Neuronal stem cell (in vitro differentiated cells): ENCODE measurements at regions not wholly inside any gene's neighbourhood (a gene's known extent, or its start where the extent isn't known, plus 50 kb on each side); places are given as distances from the start of the nearest gene placed in this dataset.

Experiments
- DNase-seq: peaks from one replicate; pipeline ENCODE4 v3.0.0-alpha.2; 2013; ENCODE audit warnings: low spot score
- H2AFZ ChIP-seq: one replicate; pipeline ENCODE4 v1.6.1; 2013; ENCODE audit warnings: mild to moderate bottlenecking, low read length, inconsistent platforms
- H2AK5ac ChIP-seq: 2 replicates; pipeline ENCODE4 v1.6.1; 2013; ENCODE audit warnings: low read depth, mild to moderate bottlenecking, inconsistent platforms, low read length, moderate library complexity, mixed read lengths
- H2BK120ac ChIP-seq: 2 replicates; pipeline ENCODE4 v1.6.1; 2013; ENCODE audit warnings: low read depth, mild to moderate bottlenecking, inconsistent platforms, low read length, moderate library complexity, mixed read lengths
- H2BK12ac ChIP-seq: one replicate; pipeline ENCODE4 v1.6.1; 2013; ENCODE audit warnings: low read length, inconsistent platforms
- H2BK15ac ChIP-seq: 2 replicates; pipeline ENCODE4 v1.6.1; 2013; ENCODE audit warnings: mild to moderate bottlenecking, low read length, inconsistent platforms, mixed read lengths
- H2BK5ac ChIP-seq: one replicate; pipeline ENCODE4 v1.6.1; 2013; ENCODE audit warnings: inconsistent platforms, mild to moderate bottlenecking, low read length, moderate library complexity
- H3K14ac ChIP-seq: one replicate; pipeline ENCODE4 v1.6.1; 2013; ENCODE audit warnings: low read length, inconsistent platforms
- H3K18ac ChIP-seq: 2 replicates; pipeline ENCODE4 v1.6.1; 2013; ENCODE audit warnings: low read length, inconsistent platforms
- H3K23ac ChIP-seq: 2 replicates; pipeline ENCODE4 v1.6.1; 2013; ENCODE audit warnings: low read depth, mild to moderate bottlenecking, mixed read lengths, low read length, inconsistent platforms; ENCODE audit not compliant: poor library complexity
- H3K27ac ChIP-seq: replicated peaks from 3 replicates; pipeline ENCODE4 v1.5.1; 2013; ENCODE audit warnings: low read length, inconsistent platforms
- H3K27me3 ChIP-seq, 3 experiments: 2 replicates each; pipeline ENCODE4 v1.6.1; 2013; ENCODE audit warnings: low read length in 3 of 3, mild to moderate bottlenecking in 2 of 3, inconsistent platforms in 1 of 3, low read depth in 1 of 3, mixed read lengths in 1 of 3, moderate library complexity in 1 of 3; ENCODE audit not compliant: control insufficient read depth in 3 of 3, insufficient read depth in 3 of 3
- H3K36me3 ChIP-seq, 2 donors: replicated peaks in 1 of 2; 2 replicates each; pipeline ENCODE4 v1.6.1; 2013; ENCODE audit warnings: low read length in 2 of 2; ENCODE audit not compliant: control insufficient read depth in 2 of 2, insufficient read depth in 2 of 2
- H3K4ac ChIP-seq: 2 replicates; pipeline ENCODE4 v1.6.1; 2013; ENCODE audit warnings: inconsistent platforms, mild to moderate bottlenecking, low read length, moderate library complexity
- H3K4me1 ChIP-seq, 2 donors: 1 replicate in 1 of 2; 2 replicates in 1 of 2; pipeline ENCODE4 v1.6.1; 2013; ENCODE audit warnings: low read length in 2 of 2, low read depth in 1 of 2; ENCODE audit not compliant: control insufficient read depth in 2 of 2, insufficient read depth in 1 of 2
- H3K4me2 ChIP-seq: one replicate; pipeline ENCODE4 v1.6.1; 2013; ENCODE audit warnings: mild to moderate bottlenecking, low read length, inconsistent platforms; ENCODE audit not compliant: insufficient read depth, poor library complexity, severe bottlenecking
- H3K4me3 ChIP-seq, 2 donors: 2 replicates each; pipeline ENCODE4 v1.5.1; 2013; ENCODE audit warnings: low read length in 2 of 2, mild to moderate bottlenecking in 2 of 2, inconsistent platforms in 1 of 2, moderate library complexity in 1 of 2
- H3K79me1 ChIP-seq: one replicate; pipeline ENCODE4 v1.6.1; 2013; ENCODE audit warnings: low read depth, mild to moderate bottlenecking, inconsistent platforms, low read length, moderate library complexity
- H3K9ac ChIP-seq: one replicate; pipeline ENCODE4 v1.6.1; 2013; ENCODE audit warnings: mild to moderate bottlenecking, low read depth, low read length, inconsistent platforms; ENCODE audit not compliant: poor library complexity
- H3K9me3 ChIP-seq, 2 donors: replicated peaks in 1 of 2; 2 replicates each; pipeline versions ENCODE3 to v1.6.1; 2013; ENCODE audit warnings: low read length in 2 of 2, mild to moderate bottlenecking in 2 of 2, inconsistent platforms in 1 of 2, low read depth in 1 of 2, mixed read lengths in 1 of 2, moderate library complexity in 1 of 2; ENCODE audit not compliant: control insufficient read depth in 2 of 2, insufficient read depth in 1 of 2
- H4K8ac ChIP-seq: one replicate; pipeline ENCODE4 v1.6.1; 2013; ENCODE audit warnings: low read depth, mild to moderate bottlenecking, inconsistent platforms, low read length, moderate library complexity
- H4K91ac ChIP-seq: one replicate; pipeline ENCODE4 v1.6.1; 2013; ENCODE audit warnings: low read length, low read depth, mild to moderate bottlenecking, inconsistent platforms; ENCODE audit not compliant: poor library complexity
- WGBS, 2 donors: extraction: QIAGEN DNeasy Blood & Tissue Kit; methylation state at CpG; one replicate each; pipeline ENCODE4 v1.1.7; 2013; ENCODE audit warnings: missing lambda C conversion rate in 2 of 2, mixed read lengths in 1 of 2; ENCODE audit not compliant: insufficient read length in 2 of 2, insufficient replicate concordance in 1 of 2; ENCODE audit errors: extremely low coverage in 2 of 2; 5-methylcytosine and 5-hydroxymethylcytosine counted together

DNA sequence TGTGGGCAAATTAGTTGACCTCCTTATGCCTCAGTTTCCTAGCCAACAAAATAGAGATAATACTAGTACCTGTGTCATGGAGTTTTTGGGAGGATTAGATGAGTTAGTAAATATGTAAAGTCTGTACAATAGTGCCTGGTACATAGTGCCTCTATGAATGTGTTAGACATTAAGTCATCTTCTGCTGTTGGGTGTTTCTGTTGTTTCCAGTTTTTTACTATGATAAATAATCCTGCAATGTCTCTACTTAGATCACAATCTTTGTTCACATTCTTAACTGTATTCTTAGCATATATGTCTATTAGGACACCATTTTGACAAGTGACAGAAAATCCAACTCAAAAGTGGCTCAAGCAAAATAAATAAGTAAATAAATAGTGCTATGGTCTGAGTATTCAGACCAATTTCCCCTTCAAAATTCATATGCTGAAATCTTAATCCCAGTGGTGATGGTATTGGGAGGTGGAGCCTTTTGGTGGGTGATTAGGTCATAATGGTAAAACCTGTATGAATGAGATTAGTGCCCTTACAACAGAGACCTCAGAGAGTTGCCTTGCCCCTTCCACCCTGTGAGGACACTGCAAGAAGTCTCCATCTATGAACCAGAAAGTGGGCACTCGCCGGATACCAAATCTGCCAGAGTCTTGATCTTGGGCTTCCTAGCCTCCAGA lies 84.3 kb downstream of the DIRAS3 start:
- Histone ChIP-seq H3K14ac (no peak overlapping the region), H3K18ac (no peak overlapping the region), H4K8ac (no peak overlapping the region), H3K9me3 (peaks cover 2 to 20% of the 10 kb centered on the region in 2 donors), H3K23ac (no peak overlapping the region), H2BK15ac (no peak overlapping the region), H3K4ac (no peak overlapping the region), H3K9ac (no peak overlapping the region), H3K27me3 (no peaks in the 10 kb centered on the region), H2AFZ (no peak overlapping the region), H3K4me1 (no peaks in the 10 kb centered on the region), H3K4me2 (no peak overlapping the region), H3K27ac (no peak overlapping the region), H3K36me3 (no peaks in the 10 kb centered on the region), H2AK5ac (no peak overlapping the region), H4K91ac (no peak overlapping the region), H2BK5ac (no peak overlapping the region), H2BK12ac (no peak overlapping the region), H3K4me3 (no peak overlapping the region), H3K79me1 (no peaks in the 10 kb centered on the region), H2BK120ac (no peak overlapping the region)
- WGBS, 2 donors: no CpG with 5 or more reads among the region's 2 CpGs
- DNase-seq: no peak

DNA sequence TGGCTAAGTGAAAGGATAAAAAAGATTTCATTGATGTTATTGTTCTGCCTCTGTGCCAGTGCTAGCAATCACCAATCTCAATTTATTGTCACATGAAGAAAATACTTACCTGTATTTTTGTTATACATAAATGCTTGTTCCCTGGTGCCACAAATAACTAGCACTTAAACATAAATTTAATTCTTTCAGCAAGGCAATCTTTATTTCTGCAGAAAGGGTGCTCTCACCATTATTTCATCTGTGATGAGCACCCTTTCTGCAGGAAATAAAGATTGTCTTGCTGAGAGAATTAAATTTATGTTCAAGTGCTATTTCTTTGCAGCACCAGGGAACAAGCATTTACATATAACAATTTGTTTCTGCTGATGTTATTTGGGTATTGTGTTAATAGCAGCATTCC lies 87.2 kb downstream of the DIRAS3 start:
- Histone ChIP-seq H2BK5ac (no peak overlapping the region), H3K27me3 (no peaks in the 10 kb centered on the region), H2BK12ac (no peak overlapping the region), H3K4me1 (no peaks in the 10 kb centered on the region), H4K8ac (no peak overlapping the region), H3K9me3 (peaks cover 2 to 20% of the 10 kb centered on the region in 2 donors), H3K18ac (no peak overlapping the region), H3K23ac (no peak overlapping the region), H3K14ac (no peak overlapping the region), H3K9ac (no peak overlapping the region), H3K4me3 (no peak overlapping the region), H3K79me1 (no peaks in the 10 kb centered on the region), H2AFZ (no peak overlapping the region), H3K4ac (no peak overlapping the region), H4K91ac (no peak overlapping the region), H2BK120ac (no peak overlapping the region), H3K4me2 (no peak overlapping the region), H3K36me3 (no peaks in the 10 kb centered on the region), H2AK5ac (no peak overlapping the region), H2BK15ac (no peak overlapping the region), H3K27ac (no peak overlapping the region)
- no peak for DNase-seq

DNA sequence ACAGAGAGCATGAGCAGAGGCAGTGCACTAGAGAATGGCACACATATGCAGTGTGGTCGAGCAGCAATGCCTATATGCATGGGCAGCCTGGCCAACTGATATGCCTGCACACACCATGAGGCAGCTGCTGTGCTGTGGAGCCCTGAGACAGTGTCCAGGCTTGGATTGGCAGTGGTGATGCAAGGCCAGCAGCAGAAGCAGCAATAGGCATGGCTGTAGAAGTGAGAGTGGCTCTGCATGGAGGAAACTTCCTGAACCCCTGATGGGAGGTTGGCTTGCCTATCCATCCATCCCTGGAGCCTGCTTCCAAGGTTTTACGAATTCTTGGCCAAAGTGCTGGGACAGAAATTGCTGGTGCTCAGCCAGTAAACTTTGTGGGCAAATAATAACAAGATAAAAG lies 89.7 kb downstream of the DIRAS3 start:
- H4K91ac ChIP-seq: no peak overlapping the region
- H2AFZ ChIP-seq: no peak overlapping the region
- H3K27me3 ChIP-seq: no peaks in the 10 kb centered on the region
- H2BK12ac ChIP-seq: no peak overlapping the region
- no peaks in the 10 kb centered on the region for H3K36me3 ChIP-seq
- H4K8ac ChIP-seq: no peak overlapping the region
- no peak overlapping the region for H3K23ac ChIP-seq
- no peak overlapping the region for H3K18ac ChIP-seq
- no peak overlapping the region for H3K4me2 ChIP-seq
- no peaks in the 10 kb centered on the region for H3K79me1 ChIP-seq
- H3K9me3 ChIP-seq: peaks cover 2 to 20% of the 10 kb centered on the region in 2 donors
- H3K4ac ChIP-seq: no peak overlapping the region
- no peak overlapping the region for H3K14ac ChIP-seq
- H2AK5ac ChIP-seq: no peak overlapping the region
- no CpG with 5 or more reads among the region's 2 CpGs for WGBS, 2 donors
- H3K27ac ChIP-seq: no peak overlapping the region
- no peak overlapping the region for H2BK120ac ChIP-seq
- H3K4me1 ChIP-seq: no peaks in the 10 kb centered on the region
- no peak overlapping the region for H2BK5ac ChIP-seq
- H3K9ac ChIP-seq: no peak overlapping the region
- H2BK15ac ChIP-seq: no peak overlapping the region
- no peak overlapping the region for H3K4me3 ChIP-seq
- no peak for DNase-seq

DNA sequence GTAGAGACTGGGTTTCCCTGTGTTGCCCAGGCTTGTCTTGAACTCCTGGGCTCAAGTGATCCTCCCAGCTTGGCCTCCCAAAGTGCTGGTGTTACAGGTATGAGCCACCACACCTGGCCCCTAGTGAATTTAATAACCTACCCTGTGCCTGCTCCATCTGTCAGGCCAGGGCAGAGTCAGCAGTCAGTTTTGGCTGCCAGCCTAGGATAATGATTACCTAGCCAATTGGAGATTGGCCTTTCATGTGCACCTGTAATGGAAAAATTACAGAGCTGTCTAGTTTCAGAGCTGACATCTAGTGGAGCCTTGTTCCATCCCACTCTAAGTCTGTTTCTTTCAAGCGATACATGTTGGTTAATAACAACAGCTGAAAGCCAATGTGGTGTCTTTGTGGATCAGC lies 92.0 kb downstream of the DIRAS3 start:
- Histone ChIP-seq H3K27ac (no peak overlapping the region), H3K4me3 (no peak overlapping the region), H2BK120ac (no peak overlapping the region), H3K27me3 (no peaks in the 10 kb centered on the region), H2BK12ac (no peak overlapping the region), H2AK5ac (no peak overlapping the region), H3K4me1 (no peaks in the 10 kb centered on the region), H3K14ac (no peak overlapping the region), H3K9me3 (peaks cover 2 to 15% of the 10 kb centered on the region in 2 donors), H3K4ac (no peak overlapping the region), H4K91ac (no peak overlapping the region), H2BK15ac (no peak overlapping the region), H3K36me3 (no peaks in the 10 kb centered on the region), H4K8ac (no peak overlapping the region), H3K23ac (no peak overlapping the region), H3K18ac (no peak overlapping the region), H3K79me1 (no peaks in the 10 kb centered on the region), H3K9ac (no peak overlapping the region), H2BK5ac (no peak overlapping the region), H3K4me2 (no peak overlapping the region), H2AFZ (no peak overlapping the region)
- no CpG with 5 or more reads among the region's 1 CpG for WGBS, 2 donors
- no peak for DNase-seq
